WTC11 (cell line): ENCODE measurements at regions not wholly inside any gene's neighbourhood (a gene's known extent, or its start where the extent isn't known, plus 50 kb on each side); places are given as distances from the start of the nearest gene placed in this dataset.

Experiments
- CBFB ChIP-seq: sonication (generic); formaldehyde crosslinking; IDR thresholded peaks from 2 replicates; pipeline ENCODE4 v1.8.1; 2022; ENCODE audit warnings: mild to moderate bottlenecking, low read depth, missing genetic modification reagents
- CREB1 ChIP-seq: sonication (generic); formaldehyde crosslinking; IDR thresholded peaks from 2 replicates; pipeline ENCODE4 v1.8.0; 2023; ENCODE audit warnings: mild to moderate bottlenecking, missing genetic modification reagents
- CTCF ChIP-seq: fragments of 200-600 bp; IDR thresholded peaks from 2 replicates; pipeline ENCODE4 v1.8.0; 2022; ENCODE audit warnings: antibody characterized with exemption
- FOXP4 ChIP-seq: sonication (generic); formaldehyde crosslinking; IDR thresholded peaks from 2 replicates; pipeline ENCODE4 v1.8.0; 2022; ENCODE audit warnings: mild to moderate bottlenecking, missing genetic modification reagents
- NR3C1 ChIP-seq: sonication (generic); formaldehyde crosslinking; conservative IDR thresholded peaks from 2 replicates; pipeline ENCODE4 v1.8.1; 2023; ENCODE audit warnings: low read depth, mild to moderate bottlenecking, missing genetic modification reagents
- ZNF671 ChIP-seq: fragments of 250-450 bp; sonication (Bioruptor Pico); IDR thresholded peaks from 2 replicates; pipeline ENCODE4 v1.8.0; 2021; ENCODE audit warnings: mild to moderate bottlenecking

- no peak for TF ChIP-seq ZNF671 (CRISPR knock-in tag)
- no peak for TF ChIP-seq CBFB
- TF ChIP-seq FOXP4: no peak
- no peak for TF ChIP-seq NR3C1
- TF ChIP-seq CTCF: no peak
- TF ChIP-seq CREB1 (CRISPR knock-in tag): no peak
These were observed 303.2 kb upstream of the GRAMD2B start for GRCh38 chr5:126119887-126120442.
